ENCODE measurements at regions not wholly inside any gene's neighbourhood (a gene's known extent, or its start where the extent isn't known, plus 50 kb on each side); places are given as distances from the start of the nearest gene placed in this dataset.
A peak's percentile ranks its signal among the peaks of the same experiment; 100 is the strongest.

GRCh38 chr21:39061766-39062165, 121.5 kb downstream of the PSMG1 start:
- no peak for DNase-seq (ENCODE audit: low read depth, low spot score)
- no peak overlapping the region for H3K27ac ChIP-seq

- no peak for DNase-seq (ENCODE audit: low read depth, low spot score)
- H3K27ac ChIP-seq: no peak overlapping the region
Observed at GRCh38 chr21:39060485-39061083, 122.7 kb downstream of the PSMG1 start.

- H3K27ac ChIP-seq: no peak overlapping the region
- DNase-seq (ENCODE audit: low read depth, low spot score): no peak
Observed at GRCh38 chr21:39057121-39057520, 126.1 kb downstream of the PSMG1 start.

GRCh38 chr21:39056636-39057035, 126.6 kb downstream of the PSMG1 start:
- no peak overlapping the region for H3K27ac ChIP-seq
- no peak for DNase-seq (ENCODE audit: low read depth, low spot score)

GRCh38 chr21:39055167-39055767, 128.0 kb downstream of the PSMG1 start:
- no peak overlapping the region for H3K27ac ChIP-seq
- DNase-seq (ENCODE audit: low read depth, low spot score): no peak

GRCh38 chr21:39054066-39054465, 129.2 kb downstream of the PSMG1 start:
- no peak overlapping the region for H3K27ac ChIP-seq
- DNase-seq (ENCODE audit: low read depth, low spot score): no peak

GRCh38 chr21:39053126-39053525, 130.1 kb downstream of the PSMG1 start:
- no peak for DNase-seq (ENCODE audit: low read depth, low spot score)

GRCh38 chr21:39052718-39053117, 130.5 kb downstream of the PSMG1 start:
- H3K27ac ChIP-seq: no peak overlapping the region
- DNase-seq (ENCODE audit: low read depth, low spot score): no peak

More at GRCh38 chr21:39053126-39053525, 130.1 kb downstream of the PSMG1 start:
- H3K27ac ChIP-seq: no peak overlapping the region

- DNase-seq (ENCODE audit: low read depth, low spot score): peak; percentile 83
- H3K27ac ChIP-seq: peak overlapping the region; percentile 96
Observed at GRCh38 chr21:39051588-39051949, 131.7 kb downstream of the PSMG1 start.

- H3K27ac ChIP-seq: peak overlapping the region; percentile 96
- DNase-seq (ENCODE audit: low read depth, low spot score): no peak
Observed at GRCh38 chr21:39050841-39051587, 132.2 kb downstream of the PSMG1 start.

- peak; percentile 12 for DNase-seq (ENCODE audit: low read depth, low spot score)
- H3K27ac ChIP-seq: peak overlapping the region; percentile 90
Observed at GRCh38 chr21:39048574-39048973, 134.7 kb downstream of the PSMG1 start.

- DNase-seq (ENCODE audit: low read depth, low spot score): peak; percentile 40
- H3K27ac ChIP-seq: peak overlapping the region; percentile 90
Observed at GRCh38 chr21:39048064-39048463, 135.2 kb downstream of the PSMG1 start.

GRCh38 chr21:39047046-39047445, 136.2 kb downstream of the PSMG1 start:
- peak overlapping the region; percentile 90 for H3K27ac ChIP-seq
- DNase-seq (ENCODE audit: low read depth, low spot score): no peak

GRCh38 chr21:39046236-39046916, 136.9 kb downstream of the PSMG1 start:
- peak overlapping the region; percentile 90 for H3K27ac ChIP-seq
- no peak for DNase-seq (ENCODE audit: low read depth, low spot score)

- DNase-seq (ENCODE audit: low read depth, low spot score): no peak
- no peak overlapping the region for H3K27ac ChIP-seq
Observed at GRCh38 chr21:39041816-39042215, 141.4 kb downstream of the PSMG1 start.

GRCh38 chr21:39040494-39041110, 142.6 kb downstream of the PSMG1 start:
- DNase-seq (ENCODE audit: low read depth, low spot score): no peak
- no peak overlapping the region for H3K27ac ChIP-seq

GRCh38 chr21:39037807-39038405, 145.3 kb downstream of the PSMG1 start:
- no peak for DNase-seq (ENCODE audit: low read depth, low spot score)
- H3K27ac ChIP-seq: no peak overlapping the region

GRCh38 chr21:39036581-39036980, 146.7 kb downstream of the PSMG1 start:
- H3K27ac ChIP-seq: no peak overlapping the region
- no peak for DNase-seq (ENCODE audit: low read depth, low spot score)

- no peak overlapping the region for H3K27ac ChIP-seq
Observed at GRCh38 chr21:39034590-39035536, 148.4 kb downstream of the PSMG1 start.

More at GRCh38 chr21:39034590-39035536, 148.4 kb downstream of the PSMG1 start:
- DNase-seq (ENCODE audit: low read depth, low spot score): no peak

All from epithelial cell of prostate (primary cell).